ENCODE measurements at regions not wholly inside any gene's neighbourhood (a gene's known extent, or its start where the extent isn't known, plus 50 kb on each side); places are given as distances from the start of the nearest gene placed in this dataset.

- H3K9me3 ChIP-seq (replicated peaks in 1 of 2; ENCODE audit: control insufficient read depth in 2 of 2, insufficient read depth in 1 of 2, low read depth in 1 of 2, low read length in 2 of 2), result no peaks in the 10 kb centered on the region
- no peak overlapping the region for H2BK15ac ChIP-seq (ENCODE audit: low read length)
- no peak overlapping the region for H3K18ac ChIP-seq (ENCODE audit: low read length)
- H3K4ac ChIP-seq (ENCODE audit: low read length), result no peak overlapping the region
- peak; percentile 95 for DNase-seq (ENCODE audit: low spot score)
- no peak overlapping the region for H3K27ac ChIP-seq (replicated peaks; ENCODE audit: low read length)
- no peak overlapping the region for H2AK5ac ChIP-seq (ENCODE audit: low read depth, low read length)
- no peak overlapping the region for H3K14ac ChIP-seq (ENCODE audit: low read length)
- H3K36me3 ChIP-seq (replicated peaks in 1 of 2; ENCODE audit: control insufficient read depth in 2 of 2, insufficient read depth in 2 of 2, low read length in 2 of 2), result no peaks in the 10 kb centered on the region
- WGBS, 2 donors (ENCODE audit: extremely low coverage in 2 of 2, insufficient read length in 2 of 2, insufficient replicate concordance in 1 of 2), result no CpG with 5 or more reads among the region's 12 CpGs
- H3K79me1 ChIP-seq (ENCODE audit: low read depth, low read length), result no peaks in the 10 kb centered on the region
- H3K4me2 ChIP-seq (ENCODE audit: insufficient read depth, low read length, poor library complexity, severe bottlenecking), result no peak overlapping the region
- no peak overlapping the region for H3K4me3 ChIP-seq (ENCODE audit: low read length in 2 of 2)
- H4K8ac ChIP-seq (ENCODE audit: low read depth, low read length), result no peak overlapping the region
- H2AFZ ChIP-seq (ENCODE audit: low read length), result no peak overlapping the region
- no peaks in the 10 kb centered on the region for H3K27me3 ChIP-seq (ENCODE audit: control insufficient read depth in 3 of 3, insufficient read depth in 3 of 3, low read depth in 1 of 3, low read length in 3 of 3)
- no peak overlapping the region for H2BK5ac ChIP-seq (ENCODE audit: low read length)
- H3K9ac ChIP-seq (ENCODE audit: low read depth, low read length, poor library complexity), result no peak overlapping the region
- H2BK120ac ChIP-seq (ENCODE audit: low read depth, low read length), result no peak overlapping the region
- no peak overlapping the region for H2BK12ac ChIP-seq (ENCODE audit: low read length)
- H3K4me1 ChIP-seq (ENCODE audit: control insufficient read depth in 2 of 2, insufficient read depth in 1 of 2, low read depth in 1 of 2, low read length in 2 of 2), result peaks cover 0 to 2% of the 10 kb centered on the region in 2 donors
- no peak overlapping the region for H3K23ac ChIP-seq (ENCODE audit: low read depth, low read length, poor library complexity)
- no peak overlapping the region for H4K91ac ChIP-seq (ENCODE audit: low read depth, low read length, poor library complexity)
Measured at GRCh38 chr19:5403968-5404640, 51.1 kb upstream of the ZNRF4 start.
